ENCODE measurements at regions not wholly inside any gene's neighbourhood (a gene's known extent, or its start where the extent isn't known, plus 50 kb on each side); places are given as distances from the start of the nearest gene placed in this dataset.
A peak's percentile ranks its signal among the peaks of the same experiment; 100 is the strongest.
"Not testable (repeated sequence)": the region's sequence is repeated elsewhere in the genome, so short reads cannot be mapped to it uniquely, and the experiment has no call there.

DNA sequence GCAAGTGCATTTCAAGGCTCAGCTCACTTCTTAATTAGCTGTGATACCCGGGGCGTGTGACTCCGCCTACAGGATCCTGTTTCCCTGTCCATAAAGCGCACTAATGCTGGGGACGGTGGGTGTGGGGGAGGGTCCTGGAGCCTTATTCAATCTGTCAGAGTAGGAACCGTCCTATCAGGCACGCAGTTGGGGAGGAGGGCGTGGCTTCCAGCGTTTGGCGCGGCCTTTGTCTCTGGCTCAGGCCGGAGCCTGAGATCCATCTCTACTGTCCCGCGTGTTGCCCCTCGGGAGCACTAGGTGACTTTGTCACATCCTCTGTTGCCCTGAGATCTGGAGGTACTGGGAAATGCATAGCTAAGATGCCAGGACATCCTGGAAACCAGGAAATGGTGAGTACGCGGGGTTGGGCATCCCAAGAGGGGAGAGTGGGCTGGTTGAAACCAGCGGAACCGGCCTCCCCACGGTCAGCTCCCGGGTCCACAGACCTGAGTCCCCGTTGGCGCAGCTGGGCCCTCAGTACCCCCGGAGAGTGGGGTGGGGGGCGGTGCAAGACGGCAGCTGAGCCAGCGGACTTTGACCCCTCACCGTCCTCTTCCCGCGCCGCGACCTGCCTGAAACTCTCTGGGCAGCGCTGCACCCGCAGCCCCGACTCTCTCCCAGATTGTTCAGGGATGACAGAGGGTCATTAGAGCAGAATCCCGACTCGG, 104.4 kb upstream of the ZNF92 start:
- H3K27me3 Mint-ChIP-seq (ENCODE audit: low read depth): peaks cover 32% of the 10 kb centered on the region
- peak overlapping the region; percentile 79 for H3K4me3 Mint-ChIP-seq
- H3K36me3 Mint-ChIP-seq (ENCODE audit: low read depth): no peaks in the 10 kb centered on the region
- peaks cover 10% of the 10 kb centered on the region for H3K4me1 Mint-ChIP-seq (ENCODE audit: low read depth)
- H3K27ac Mint-ChIP-seq: no peak overlapping the region
- H3K9me3 Mint-ChIP-seq: peaks cover 6% of the 10 kb centered on the region

DNA sequence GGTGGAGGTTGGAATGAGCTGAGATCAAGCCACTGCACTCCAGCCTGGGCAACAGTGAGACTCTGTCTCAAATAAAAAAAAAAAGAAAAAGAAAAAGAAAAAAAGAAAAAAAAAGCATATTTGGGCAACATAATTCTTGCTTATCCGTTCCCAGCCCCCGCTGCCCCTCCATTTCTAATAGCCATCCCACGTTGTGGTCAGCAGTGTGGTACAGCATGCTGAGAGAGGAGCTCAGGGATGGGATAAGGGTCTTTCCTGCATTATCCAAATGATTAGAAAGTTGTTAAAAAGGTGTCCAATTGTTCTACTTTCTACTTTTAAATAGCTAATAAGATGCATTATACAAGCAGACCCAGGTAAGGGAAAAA, 104.9 kb upstream of the ZNF92 start:
- Mint-ChIP-seq H3K27ac (no peak overlapping the region), H3K36me3 (ENCODE audit: low read depth) (no peaks in the 10 kb centered on the region), H3K4me3 (peak overlapping the region; percentile 79), H3K9me3 (peaks cover 6% of the 10 kb centered on the region), H3K27me3 (ENCODE audit: low read depth) (peaks cover 32% of the 10 kb centered on the region), H3K4me1 (ENCODE audit: low read depth) (peaks cover 10% of the 10 kb centered on the region)

GRCh38 chr7:65265933-65266519, 107.6 kb upstream of the ZNF92 start:
- Mint-ChIP-seq H3K4me3 (no peak overlapping the region), H3K27me3 (ENCODE audit: low read depth) (peaks cover 23% of the 10 kb centered on the region), H3K27ac (no peak overlapping the region), H3K9me3 (no peaks in the 10 kb centered on the region), H3K4me1 (ENCODE audit: low read depth) (peaks cover 10% of the 10 kb centered on the region), H3K36me3 (ENCODE audit: low read depth) (no peaks in the 10 kb centered on the region)

GRCh38 chr7:65264258-65264657, 109.4 kb upstream of the ZNF92 start:
- Mint-ChIP-seq H3K4me1 (ENCODE audit: low read depth) (peaks cover 4% of the 10 kb centered on the region), H3K27ac (no peak overlapping the region), H3K4me3 (no peak overlapping the region), H3K27me3 (ENCODE audit: low read depth) (peaks cover 8% of the 10 kb centered on the region), H3K9me3 (no peaks in the 10 kb centered on the region), H3K36me3 (ENCODE audit: low read depth) (no peaks in the 10 kb centered on the region)

DNA sequence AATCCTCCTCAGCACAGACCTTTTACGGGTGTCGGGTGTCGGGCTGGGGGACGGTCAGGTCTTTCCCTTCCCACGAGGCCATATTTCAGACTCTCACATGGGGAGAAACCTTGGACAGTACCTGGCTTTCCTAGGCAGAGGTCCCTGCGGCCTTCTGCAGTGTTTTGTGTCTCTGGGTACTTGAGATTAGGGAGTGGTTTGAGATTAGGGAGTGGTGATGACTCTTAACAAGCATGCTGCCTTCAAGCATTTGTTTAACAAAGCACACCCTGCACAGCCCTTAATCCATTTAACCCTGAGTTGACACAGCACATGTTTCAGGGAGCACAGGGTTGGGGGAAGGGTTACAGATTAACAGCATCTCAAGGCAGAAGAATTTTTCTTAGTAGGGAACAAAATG, 113.0 kb upstream of the ZNF92 start:
- not testable (repeated sequence) for H3K27ac Mint-ChIP-seq; H3K9me3 Mint-ChIP-seq; H3K27me3 Mint-ChIP-seq (ENCODE audit: low read depth)

GRCh38 chr7:65259864-65260525, 113.7 kb upstream of the ZNF92 start:
- not testable (repeated sequence) for H3K9me3 Mint-ChIP-seq; H3K36me3 Mint-ChIP-seq (ENCODE audit: low read depth); H3K4me1 Mint-ChIP-seq (ENCODE audit: low read depth); H3K27ac Mint-ChIP-seq; H3K4me3 Mint-ChIP-seq; H3K27me3 Mint-ChIP-seq (ENCODE audit: low read depth)

More for the DNA sequence above, 113.0 kb upstream of the ZNF92 start:
- H3K4me1 Mint-ChIP-seq (ENCODE audit: low read depth); H3K4me3 Mint-ChIP-seq; H3K36me3 Mint-ChIP-seq (ENCODE audit: low read depth): not testable (repeated sequence)

GRCh38 chr7:65254061-65254460, 119.6 kb upstream of the ZNF92 start:
- no peak overlapping the region for H3K27ac Mint-ChIP-seq
- H3K27me3 Mint-ChIP-seq (ENCODE audit: low read depth): peaks cover 27% of the 10 kb centered on the region
- peaks cover 5% of the 10 kb centered on the region for H3K4me1 Mint-ChIP-seq (ENCODE audit: low read depth)
- no peaks in the 10 kb centered on the region for H3K9me3 Mint-ChIP-seq
- no peak overlapping the region for H3K4me3 Mint-ChIP-seq
- H3K36me3 Mint-ChIP-seq (ENCODE audit: low read depth): no peaks in the 10 kb centered on the region

GRCh38 chr7:65251851-65252620, 121.6 kb upstream of the ZNF92 start:
- peak overlapping the region; percentile 26 for H3K27ac Mint-ChIP-seq
- no peaks in the 10 kb centered on the region for H3K36me3 Mint-ChIP-seq (ENCODE audit: low read depth)
- H3K4me1 Mint-ChIP-seq (ENCODE audit: low read depth): peaks cover 5% of the 10 kb centered on the region
- H3K27me3 Mint-ChIP-seq (ENCODE audit: low read depth): peaks cover 27% of the 10 kb centered on the region
- H3K4me3 Mint-ChIP-seq: peak overlapping the region; percentile 84
- H3K9me3 Mint-ChIP-seq: no peaks in the 10 kb centered on the region

DNA sequence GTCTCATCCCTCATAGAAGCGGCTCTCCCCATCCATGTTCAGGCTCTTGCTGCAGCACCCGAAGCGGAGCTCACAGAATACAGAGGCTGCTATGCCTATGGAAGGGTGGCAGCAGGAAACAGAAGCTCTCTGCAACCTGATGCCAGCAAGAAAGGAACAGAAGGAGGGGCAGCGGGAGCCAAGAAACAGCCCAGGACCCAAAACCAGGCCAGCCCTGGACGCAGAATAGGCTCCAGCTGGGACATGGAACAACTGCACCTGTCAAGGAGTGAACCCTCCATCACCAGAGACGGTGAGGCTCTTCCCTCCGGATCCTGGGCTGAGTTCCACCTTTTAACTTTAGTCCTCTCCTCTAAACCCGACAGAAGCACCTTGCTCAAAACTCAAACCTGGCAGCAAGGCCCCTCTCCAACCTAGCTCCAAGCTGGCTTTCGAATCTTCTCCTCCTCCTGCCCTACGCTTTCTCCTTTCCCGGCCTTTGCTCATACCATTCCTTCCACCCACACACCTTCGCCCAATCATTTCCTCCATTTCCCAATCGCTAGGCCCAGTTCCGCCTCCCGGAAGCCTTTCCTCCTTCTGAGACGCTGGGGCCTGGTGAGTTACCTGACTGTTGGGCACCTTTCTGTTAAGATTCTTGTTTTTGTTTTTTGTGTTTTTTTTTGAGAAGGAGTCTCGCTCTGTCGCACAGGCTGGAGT, 122.8 kb upstream of the ZNF92 start:
- Mint-ChIP-seq H3K36me3 (ENCODE audit: low read depth) (no peaks in the 10 kb centered on the region), H3K27ac (no peak overlapping the region)

DNA sequence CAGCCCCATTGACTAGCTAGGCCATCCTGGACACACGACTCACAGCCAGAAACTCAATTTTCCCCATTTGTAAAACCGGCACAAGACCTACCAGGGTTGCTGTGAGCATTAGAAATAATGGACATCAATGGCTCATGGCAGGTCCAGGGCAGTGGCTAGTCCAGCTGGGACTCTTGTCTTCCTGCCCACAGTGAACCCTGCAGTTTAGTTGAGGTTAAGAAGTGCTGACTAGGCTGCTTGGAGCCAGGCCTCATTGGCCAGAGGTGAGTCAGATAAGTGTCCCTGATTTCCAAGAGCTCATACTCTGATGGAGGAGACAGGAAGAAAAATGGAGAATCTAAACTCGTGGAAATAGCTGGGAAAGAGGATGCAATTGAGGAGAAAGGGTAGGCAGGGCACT, 123.4 kb upstream of the ZNF92 start:
- no peaks in the 10 kb centered on the region for H3K36me3 Mint-ChIP-seq (ENCODE audit: low read depth)
- H3K4me1 Mint-ChIP-seq (ENCODE audit: low read depth): peaks cover 5% of the 10 kb centered on the region
- no peaks in the 10 kb centered on the region for H3K9me3 Mint-ChIP-seq
- no peak overlapping the region for H3K27ac Mint-ChIP-seq
- peaks cover 27% of the 10 kb centered on the region for H3K27me3 Mint-ChIP-seq (ENCODE audit: low read depth)
- H3K4me3 Mint-ChIP-seq: peak overlapping the region; percentile 40

More for the DNA sequence above, 122.8 kb upstream of the ZNF92 start:
- no peaks in the 10 kb centered on the region for H3K9me3 Mint-ChIP-seq
- H3K4me1 Mint-ChIP-seq (ENCODE audit: low read depth): peaks cover 5% of the 10 kb centered on the region
- H3K4me3 Mint-ChIP-seq: peak overlapping the region; percentile 31
- peaks cover 27% of the 10 kb centered on the region for H3K27me3 Mint-ChIP-seq (ENCODE audit: low read depth)

DNA sequence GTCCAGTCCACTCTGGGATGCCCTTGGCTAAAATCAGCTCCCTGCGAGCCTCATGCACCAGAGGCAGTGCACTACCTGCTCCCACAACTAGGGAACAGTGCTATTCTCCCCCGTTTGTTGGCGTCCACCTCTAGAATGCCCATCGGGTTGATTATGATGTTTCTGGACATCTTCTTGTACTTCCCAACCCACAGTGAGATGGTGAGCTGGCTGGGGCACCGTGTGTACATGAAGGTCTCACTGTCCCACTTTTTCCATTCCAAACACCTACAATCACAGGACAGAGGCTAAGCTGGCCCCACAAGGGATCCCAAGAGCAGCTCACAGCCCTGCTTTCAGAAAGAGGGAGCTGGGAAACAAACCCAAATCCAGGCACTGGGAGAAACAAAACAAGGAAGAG, 126.2 kb upstream of the ZNF92 start:
- H3K27me3 Mint-ChIP-seq (ENCODE audit: low read depth): peaks cover 27% of the 10 kb centered on the region
- H3K27ac Mint-ChIP-seq: no peak overlapping the region
- no peak overlapping the region for H3K4me3 Mint-ChIP-seq
- H3K9me3 Mint-ChIP-seq: no peaks in the 10 kb centered on the region
- no peaks in the 10 kb centered on the region for H3K36me3 Mint-ChIP-seq (ENCODE audit: low read depth)
- H3K4me1 Mint-ChIP-seq (ENCODE audit: low read depth): peaks cover 3% of the 10 kb centered on the region

DNA sequence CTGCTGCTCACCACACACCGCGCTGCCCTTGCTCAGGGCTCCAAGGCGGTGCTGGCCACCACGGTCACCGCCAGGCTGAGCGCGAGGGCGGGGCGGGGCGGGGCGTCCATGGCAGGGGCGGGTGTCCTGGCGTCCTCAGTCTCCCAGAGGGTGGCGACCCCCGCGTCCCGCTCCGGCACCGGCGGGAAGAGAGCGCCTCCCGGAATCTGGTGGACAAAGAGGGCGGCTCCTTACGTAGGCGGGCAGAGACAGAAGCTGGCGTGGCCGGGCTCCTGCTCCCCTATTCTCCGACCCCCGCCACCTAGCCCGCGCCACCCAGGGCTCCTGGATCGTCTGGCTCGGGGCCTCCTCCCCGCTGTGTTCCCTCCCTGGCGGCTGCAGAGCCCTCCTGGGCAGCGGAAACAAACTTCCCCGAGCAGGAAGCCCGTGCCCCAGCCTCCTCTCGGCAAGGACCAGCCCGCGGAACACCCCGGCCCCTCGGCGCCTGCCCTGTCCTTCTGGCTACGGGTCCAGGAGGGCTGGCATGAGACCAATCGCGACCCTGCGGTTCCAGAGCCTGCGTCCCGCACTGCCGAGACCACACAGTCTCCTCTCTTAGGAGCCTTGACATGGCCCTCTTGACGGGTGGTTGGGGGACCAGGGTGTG, 133.8 kb upstream of the ZNF92 start:
- H3K4me3 Mint-ChIP-seq: peak overlapping the region; percentile 48
- H3K9me3 Mint-ChIP-seq: no peaks in the 10 kb centered on the region
- H3K27me3 Mint-ChIP-seq (ENCODE audit: low read depth): peaks cover 24% of the 10 kb centered on the region
- H3K4me1 Mint-ChIP-seq (ENCODE audit: low read depth): no peaks in the 10 kb centered on the region
- H3K27ac Mint-ChIP-seq: no peak overlapping the region
- H3K36me3 Mint-ChIP-seq (ENCODE audit: low read depth): no peaks in the 10 kb centered on the region

DNA sequence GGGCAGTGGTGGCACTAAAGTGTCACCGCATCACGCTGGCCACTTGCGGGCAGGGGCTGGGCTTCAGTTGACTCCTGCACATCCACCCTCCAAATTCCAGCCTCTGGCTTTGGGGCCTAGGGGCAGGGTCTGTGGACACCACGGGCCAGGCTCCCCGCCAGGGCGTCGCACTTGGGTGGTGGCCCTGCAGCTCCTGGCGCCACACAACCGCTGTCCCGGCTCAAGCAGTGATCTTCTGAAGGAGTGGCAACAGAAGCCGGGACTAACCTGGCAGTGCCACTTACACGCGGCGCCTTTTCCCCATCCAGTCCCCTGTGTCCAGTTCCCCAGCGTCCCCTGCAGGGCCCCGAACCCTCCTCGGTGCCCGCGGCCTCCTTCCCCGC, 134.3 kb upstream of the ZNF92 start:
- Mint-ChIP-seq H3K27ac (no peak overlapping the region), H3K4me3 (no peak overlapping the region)

DNA sequence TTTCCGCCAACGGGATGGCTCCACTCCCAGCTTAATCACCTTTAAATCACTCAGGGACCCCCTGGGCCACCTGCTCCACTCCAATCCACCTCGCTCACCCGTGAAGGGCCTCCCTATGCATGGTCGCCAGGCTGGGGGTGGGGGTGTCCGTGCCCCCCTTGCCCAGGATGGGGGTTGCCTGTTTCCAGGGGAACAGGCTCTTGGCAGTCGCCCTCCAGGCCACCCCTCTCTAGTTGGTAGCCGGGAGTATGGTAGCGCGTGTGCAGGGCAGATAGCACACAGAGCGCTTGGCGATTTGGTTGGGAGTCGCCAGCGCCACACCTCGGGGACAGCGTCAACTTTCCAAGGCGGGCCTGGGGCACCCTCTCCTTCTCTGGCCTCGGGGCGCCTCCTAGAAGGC, 134.9 kb upstream of the ZNF92 start:
- no peak overlapping the region for H3K27ac Mint-ChIP-seq
- no peaks in the 10 kb centered on the region for H3K36me3 Mint-ChIP-seq (ENCODE audit: low read depth)
- H3K9me3 Mint-ChIP-seq: no peaks in the 10 kb centered on the region
- peaks cover 2% of the 10 kb centered on the region for H3K4me1 Mint-ChIP-seq (ENCODE audit: low read depth)
- peaks cover 24% of the 10 kb centered on the region for H3K27me3 Mint-ChIP-seq (ENCODE audit: low read depth)
- H3K4me3 Mint-ChIP-seq: no peak overlapping the region

More for the DNA sequence above, 134.3 kb upstream of the ZNF92 start:
- no peaks in the 10 kb centered on the region for H3K9me3 Mint-ChIP-seq
- no peaks in the 10 kb centered on the region for H3K36me3 Mint-ChIP-seq (ENCODE audit: low read depth)
- peaks cover 24% of the 10 kb centered on the region for H3K27me3 Mint-ChIP-seq (ENCODE audit: low read depth)
- no peaks in the 10 kb centered on the region for H3K4me1 Mint-ChIP-seq (ENCODE audit: low read depth)

All from T-helper 1 cell treated with Interleukin-12 subunit alpha and Interleukin-12 subunit beta and Interleukin-4 antibody, amounts not matched to agents 30 μg/mL and 1 μg/mL, for 36 hours (primary cell).